ENCODE measurements at regions not wholly inside any gene's neighbourhood (a gene's known extent, or its start where the extent isn't known, plus 50 kb on each side); places are given as distances from the start of the nearest gene placed in this dataset.
"Not testable (repeated sequence)": the region's sequence is repeated elsewhere in the genome, so short reads cannot be mapped to it uniquely, and the experiment has no call there.

- DNase-seq = no peak
Observed at GRCh38 chr18:35827275-35827902, 145.1 kb upstream of the RMP24 start.

GRCh38 chr18:35827903-35828275, 144.6 kb upstream of the RMP24 start:
- DNase-seq = no peak

GRCh38 chr18:35828591-35828990, 143.9 kb upstream of the RMP24 start:
- no peak for DNase-seq

- no peak for DNase-seq
Observed at GRCh38 chr18:35835366-35835765, 137.1 kb upstream of the RMP24 start.

- no peak for DNase-seq
Observed at GRCh38 chr18:35835833-35836232, 136.6 kb upstream of the RMP24 start.

- DNase-seq = no peak
Observed at GRCh38 chr18:35836932-35837331, 135.5 kb upstream of the RMP24 start.

- no peak for DNase-seq
Observed at GRCh38 chr18:35837922-35838496, 134.5 kb upstream of the RMP24 start.

- DNase-seq = no peak
Observed at GRCh38 chr18:35841283-35841682, 131.2 kb upstream of the RMP24 start.

- no peak for DNase-seq
Observed at GRCh38 chr18:35842536-35842935, 129.9 kb upstream of the RMP24 start.

- not testable (repeated sequence) for DNase-seq
Observed at GRCh38 chr18:35848321-35848720, 124.2 kb upstream of the RMP24 start.

GRCh38 chr18:35849241-35849640, 123.2 kb upstream of the RMP24 start:
- DNase-seq = not testable (repeated sequence)

- DNase-seq = no peak
Observed at GRCh38 chr18:35851286-35851970, 121.1 kb upstream of the RMP24 start.

- DNase-seq = no peak
Observed at GRCh38 chr18:35852786-35853185, 119.7 kb upstream of the RMP24 start.

GRCh38 chr18:35854095-35854494, 118.4 kb upstream of the RMP24 start:
- no peak for DNase-seq

- DNase-seq = no peak
Observed at GRCh38 chr18:35856178-35856577, 116.3 kb upstream of the RMP24 start.

GRCh38 chr18:35856721-35857120, 115.8 kb upstream of the RMP24 start:
- not testable (repeated sequence) for DNase-seq

GRCh38 chr18:35857581-35857980, 114.9 kb upstream of the RMP24 start:
- DNase-seq = not testable (repeated sequence)

GRCh38 chr18:35861367-35862118, 110.9 kb upstream of the RMP24 start:
- no peak for DNase-seq

GRCh38 chr18:35862119-35862640, 110.3 kb upstream of the RMP24 start:
- DNase-seq = no peak

- DNase-seq = no peak
Observed at GRCh38 chr18:35864916-35865315, 107.6 kb upstream of the RMP24 start.

- DNase-seq = no peak
Observed at GRCh38 chr18:35868915-35869314, 103.6 kb upstream of the RMP24 start.

- DNase-seq = no peak
Observed at GRCh38 chr18:35871337-35871736, 101.1 kb upstream of the RMP24 start.

- DNase-seq = no peak
Observed at GRCh38 chr18:35875566-35875965, 96.9 kb upstream of the RMP24 start.
